ENCODE measurements at regions not wholly inside any gene's neighbourhood (a gene's known extent, or its start where the extent isn't known, plus 50 kb on each side); places are given as distances from the start of the nearest gene placed in this dataset.

- TF ChIP-seq TAF1 (IDR thresholded peaks at IDR 0.05; ENCODE audit: low read depth, low read length) (no peak), PAX5 (IDR thresholded peaks at IDR 0.05; ENCODE audit: insufficient read depth, low read length, severe bottlenecking) (no peak), SPI1 (IDR thresholded peaks at IDR 0.05; ENCODE audit: low read depth, low read length) (no peak), POLR2AphosphoS5 (IDR thresholded peaks at IDR 0.05; ENCODE audit: low read depth, low read length) (no peak), POU2F2 (IDR thresholded peaks at IDR 0.05; ENCODE audit: low read depth, low read length) (no peak), POLR2A (IDR thresholded peaks at IDR 0.05; ENCODE audit: low read depth, low read length) (no peak)
- no peak for DNase-seq (ENCODE audit: insufficient read length, low spot score)
- no peak for FAIRE-seq
These were observed 65.8 kb upstream of the FUT9 start for GRCh38 chr6:95949985-95950384.

- DNase-seq (ENCODE audit: insufficient read length, low spot score) (no peak), FAIRE-seq (no peak)
- no peak for TF ChIP-seq POLR2A (IDR thresholded peaks at IDR 0.05; ENCODE audit: low read depth, low read length)
These were observed 57.1 kb upstream of the FUT9 start for GRCh38 chr6:95958686-95959085.

- no peak for DNase-seq (ENCODE audit: insufficient read length, low spot score)
- TF ChIP-seq SPI1 (IDR thresholded peaks at IDR 0.05; ENCODE audit: low read depth, low read length) (no peak), POU2F2 (IDR thresholded peaks at IDR 0.05; ENCODE audit: low read depth, low read length) (no peak), TAF1 (IDR thresholded peaks at IDR 0.05; ENCODE audit: low read depth, low read length) (no peak), POLR2A (IDR thresholded peaks at IDR 0.05; ENCODE audit: low read depth, low read length) (no peak), PAX5 (IDR thresholded peaks at IDR 0.05; ENCODE audit: insufficient read depth, low read length, severe bottlenecking) (no peak), POLR2AphosphoS5 (IDR thresholded peaks at IDR 0.05; ENCODE audit: low read depth, low read length) (no peak)
- FAIRE-seq = no peak
These were observed 56.5 kb upstream of the FUT9 start for GRCh38 chr6:95959261-95959660.

All from GM12891 (cell line).